CD4-positive, alpha-beta T cell treated with Interleukin-10 for 1 hour (primary cell): ENCODE measurements at regions not wholly inside any gene's neighbourhood (a gene's known extent, or its start where the extent isn't known, plus 50 kb on each side); places are given as distances from the start of the nearest gene placed in this dataset.

ENCODE experiments used
- DNase-seq: peaks from one replicate; pipeline ENCODE4 v3.0.0-alpha.2; 2020

DNA sequence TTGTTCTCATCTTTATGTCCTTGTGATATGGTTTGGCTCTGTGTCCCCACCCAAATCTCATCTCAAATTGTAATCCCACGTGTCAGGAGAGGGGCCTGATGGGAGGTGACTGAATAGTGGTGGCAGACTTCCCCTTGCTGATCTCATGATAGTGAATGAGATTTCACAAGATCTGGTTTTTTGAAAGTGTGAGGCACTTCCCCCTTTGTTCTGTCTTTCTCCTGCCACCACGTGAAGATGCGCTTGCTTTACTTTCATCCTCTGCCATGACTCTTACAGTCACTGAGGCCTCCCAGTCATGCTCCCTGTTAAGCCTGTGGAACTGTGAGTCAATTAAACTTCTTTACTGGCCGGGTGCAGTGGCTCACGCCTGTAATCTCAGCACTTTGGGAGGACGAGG, 161.0 kb downstream of the HERPUD2 start:
- DNase-seq: no peak

GRCh38 chr7:35530124-35531109, 164.5 kb downstream of the HERPUD2 start:
- DNase-seq: no peak

DNA sequence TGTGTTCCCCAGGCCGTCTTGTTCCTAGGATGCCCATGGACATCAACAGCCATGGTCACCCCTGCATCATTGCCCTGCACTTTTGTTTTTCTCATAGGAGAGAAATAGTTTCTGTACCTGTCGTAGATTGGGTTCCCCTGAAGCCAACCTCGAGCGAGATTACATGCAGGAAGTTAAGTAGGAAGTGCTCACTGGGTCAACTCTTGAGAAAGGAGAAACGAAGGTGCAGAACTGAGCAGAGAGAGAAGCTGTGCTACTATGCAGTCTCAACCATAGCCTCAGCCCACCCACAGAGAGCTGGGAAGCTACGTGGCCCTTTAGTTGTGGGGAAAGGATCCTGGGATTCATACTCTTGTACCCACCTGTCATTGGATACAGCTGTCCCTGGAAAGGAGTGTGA, 165.2 kb downstream of the HERPUD2 start:
- no peak for DNase-seq

DNA sequence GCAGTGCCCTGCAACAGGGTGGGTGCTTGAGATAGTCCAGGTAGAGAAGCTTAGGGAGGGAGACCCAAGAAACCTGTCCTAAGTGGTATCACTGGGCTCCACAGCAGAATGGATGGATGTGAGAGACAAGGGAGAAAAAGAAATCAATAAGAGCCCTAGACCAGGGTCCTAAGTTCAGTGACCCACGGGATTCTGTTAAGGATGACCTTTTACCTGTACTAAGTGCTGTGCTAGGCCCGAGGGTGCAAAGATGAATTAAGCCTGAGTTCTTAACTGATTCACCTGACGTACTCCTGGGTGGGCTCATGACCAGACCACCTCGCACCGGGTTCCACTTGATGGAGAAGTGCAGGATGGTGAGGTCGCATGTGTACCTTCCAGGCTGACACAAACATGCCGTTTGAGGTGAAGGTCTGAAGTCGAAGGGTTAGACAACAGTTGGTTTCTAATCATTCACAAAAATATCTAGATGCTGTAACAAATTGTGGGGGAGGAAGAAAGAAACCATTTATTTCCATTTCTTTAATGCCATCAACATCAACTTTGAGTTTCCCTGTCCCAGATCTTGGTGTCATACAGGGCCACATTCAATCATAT, 166.5 kb downstream of the HERPUD2 start:
- no peak for DNase-seq

DNA sequence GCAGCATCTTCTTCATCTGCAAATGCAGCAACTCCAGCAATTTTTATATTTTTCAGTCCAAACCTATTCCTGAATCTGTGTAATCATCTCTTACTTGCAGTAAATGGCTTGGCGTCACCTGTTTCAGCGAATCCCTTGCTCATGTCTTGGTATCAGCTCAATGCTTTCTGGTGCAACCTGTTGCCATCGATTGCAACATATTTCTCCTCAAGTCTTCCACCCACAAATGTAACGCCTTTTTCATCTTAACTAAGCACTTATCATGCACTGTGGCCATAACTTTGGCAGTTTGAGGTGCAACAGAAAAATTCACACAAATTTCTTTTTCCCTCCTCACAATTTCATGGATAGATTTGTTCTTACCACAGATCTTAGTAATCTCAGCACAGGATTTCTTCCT, 168.3 kb downstream of the HERPUD2 start:
- DNase-seq: no peak

DNA sequence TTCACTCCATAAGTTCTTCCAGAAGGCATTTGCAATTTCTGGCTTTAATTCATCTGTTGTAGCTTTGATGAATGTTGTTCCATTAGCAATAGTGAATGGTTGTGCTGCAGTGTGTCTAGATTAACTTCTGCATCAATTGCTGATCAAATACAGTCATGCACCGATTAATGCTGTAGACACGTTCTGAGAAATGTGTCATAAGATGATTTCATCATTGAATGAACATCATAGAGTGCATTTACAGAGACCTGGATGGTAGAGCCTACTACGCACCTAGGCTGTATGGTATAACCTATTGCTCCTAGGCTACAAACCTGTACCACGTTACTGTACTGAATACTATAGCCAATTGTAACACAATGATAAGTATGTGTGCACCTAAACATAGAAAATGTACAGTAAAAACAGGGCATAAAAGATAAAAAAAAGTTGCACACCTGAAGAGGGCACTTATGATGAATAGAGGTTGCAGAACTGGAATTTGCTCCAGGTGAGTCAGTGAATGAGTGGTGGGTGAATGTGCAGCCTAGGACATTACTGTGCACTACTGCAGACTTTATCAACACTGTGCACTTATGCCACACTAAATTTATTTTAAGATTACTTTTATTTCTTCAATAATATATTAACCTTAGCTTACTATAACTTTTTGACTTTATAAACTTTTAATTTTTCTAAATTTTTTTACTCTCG, 170.7 kb downstream of the HERPUD2 start:
- DNase-seq: no peak

GRCh38 chr7:35523292-35523691, 171.6 kb downstream of the HERPUD2 start:
- no peak for DNase-seq

GRCh38 chr7:35522697-35523096, 172.2 kb downstream of the HERPUD2 start:
- DNase-seq: no peak

- no peak for DNase-seq
These were observed 173.0 kb downstream of the HERPUD2 start for GRCh38 chr7:35521941-35522340.

- no peak for DNase-seq
These were observed 173.9 kb downstream of the HERPUD2 start for GRCh38 chr7:35520810-35521625.

- peak; percentile 60 for DNase-seq
These were observed 174.7 kb downstream of the HERPUD2 start for GRCh38 chr7:35519971-35520809.

- no peak for DNase-seq
These were observed 176.2 kb downstream of the HERPUD2 start for GRCh38 chr7:35518767-35519166.

DNA sequence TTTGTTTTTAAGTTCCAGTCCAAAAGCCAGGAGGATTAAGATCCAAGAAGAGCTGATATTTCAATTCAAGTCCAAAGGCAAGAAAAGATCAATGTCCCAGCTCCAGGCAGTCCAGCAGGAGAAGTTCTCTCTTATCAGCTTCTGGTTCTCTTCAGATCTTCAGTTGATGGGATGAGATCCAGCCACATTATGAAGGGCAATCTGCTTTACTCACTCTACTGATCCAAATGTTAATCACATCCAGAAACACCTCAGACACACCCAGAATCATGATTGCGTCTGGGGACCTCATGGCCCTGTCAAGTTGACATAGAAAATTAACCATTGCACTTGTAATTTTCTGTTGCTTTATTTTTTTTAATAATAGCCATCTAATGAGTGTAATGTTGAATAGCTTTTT, 178.4 kb downstream of the HERPUD2 start:
- DNase-seq: no peak

DNA sequence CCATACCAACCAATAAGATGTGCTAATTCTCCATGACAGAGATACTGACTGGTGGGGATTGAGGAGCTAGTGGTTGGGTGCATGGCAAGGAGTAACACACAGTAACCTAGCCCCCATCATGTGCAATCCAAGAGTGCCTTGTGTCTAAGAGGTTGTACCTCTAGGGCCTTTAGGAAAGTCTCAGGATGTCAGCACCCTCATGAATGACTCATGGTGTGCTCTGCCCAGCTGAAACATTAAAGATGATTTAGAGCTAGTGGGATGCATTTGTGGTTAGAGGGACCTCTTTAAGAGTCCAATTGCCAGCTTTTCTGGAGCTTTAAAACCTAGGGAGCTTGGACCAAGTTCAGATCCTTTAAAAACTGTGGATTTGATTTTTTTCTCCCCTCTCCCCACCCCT, 181.1 kb downstream of the HERPUD2 start:
- no peak for DNase-seq

GRCh38 chr7:35513195-35513594, 181.7 kb downstream of the HERPUD2 start:
- no peak for DNase-seq

DNA sequence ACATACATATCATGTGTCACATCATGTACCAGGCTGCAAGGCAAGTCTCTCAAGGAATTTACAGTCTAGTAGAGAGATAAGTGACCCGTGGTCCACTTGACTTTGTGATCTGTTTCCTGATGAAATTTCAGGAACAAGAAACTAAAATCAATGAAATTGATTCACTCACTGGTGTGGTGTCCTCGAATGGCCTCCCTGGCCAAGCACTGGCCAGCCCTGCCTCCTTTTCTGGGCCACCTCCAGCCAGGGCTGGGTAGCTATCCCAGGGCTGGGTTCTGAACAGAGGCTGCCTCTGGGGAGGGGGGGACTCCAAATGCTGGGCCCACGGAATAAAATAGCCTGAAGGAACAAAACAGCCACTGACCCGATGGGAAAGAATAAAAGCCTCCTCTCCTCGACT, 182.2 kb downstream of the HERPUD2 start:
- no peak for DNase-seq

DNA sequence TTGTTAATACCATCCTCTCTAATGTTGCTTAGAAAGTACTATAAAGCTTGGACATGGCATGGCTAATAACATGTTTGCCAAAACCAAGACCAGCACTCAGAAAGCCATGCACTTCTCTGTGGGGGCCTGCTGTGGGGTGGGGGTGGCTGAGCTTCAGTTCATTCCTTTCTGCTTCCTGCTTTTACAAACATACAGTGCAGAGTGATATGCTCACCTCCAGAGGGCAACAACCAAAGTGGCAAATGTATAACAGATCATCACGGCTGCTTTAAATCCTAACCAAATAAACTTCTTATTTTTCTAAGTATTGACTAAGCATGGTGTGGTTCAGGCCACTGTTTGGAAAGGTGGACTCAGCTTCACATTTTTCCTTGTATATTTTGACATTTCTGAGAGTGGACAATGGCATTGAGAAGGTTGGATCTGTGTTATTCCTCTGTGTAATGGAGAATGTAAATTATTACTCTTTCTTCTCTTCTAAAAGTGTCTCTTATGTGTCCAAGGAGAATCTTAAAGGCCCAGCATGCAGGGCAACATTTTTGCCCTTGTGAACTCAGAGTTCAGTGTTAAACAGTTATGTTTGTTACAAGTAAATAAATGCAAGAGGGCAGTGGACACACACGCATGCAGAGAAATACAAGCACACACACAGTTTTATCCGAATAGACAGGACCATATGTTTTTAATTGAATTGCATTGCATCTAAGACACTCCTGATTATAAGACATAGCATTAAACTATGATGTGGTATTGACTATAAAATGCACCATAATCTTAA, 186.1 kb downstream of the HERPUD2 start:
- no peak for DNase-seq

- no peak for DNase-seq
These were observed 189.9 kb downstream of the HERPUD2 start for GRCh38 chr7:35505066-35505465.

- DNase-seq: no peak
These were observed 190.6 kb downstream of the HERPUD2 start for GRCh38 chr7:35504365-35504764.

DNA sequence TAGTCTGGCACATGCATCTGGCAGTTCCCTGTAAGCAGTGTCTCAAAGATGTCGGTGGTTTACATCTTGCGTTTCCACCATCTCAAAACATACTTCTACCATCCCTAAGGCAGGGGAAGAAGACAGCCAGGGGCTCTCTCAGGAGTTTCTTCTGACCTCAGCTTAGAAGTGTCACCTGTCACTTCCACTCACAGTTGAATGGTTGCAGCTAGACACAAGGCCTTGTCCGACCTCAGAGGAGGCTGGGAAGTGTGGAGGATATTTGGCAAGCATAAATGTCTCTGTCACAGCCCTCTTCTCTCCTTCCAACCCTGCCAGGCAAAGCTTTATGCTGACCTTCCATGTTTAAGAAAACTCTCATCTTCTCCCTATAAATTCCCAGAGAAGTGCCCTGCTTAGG, 193.3 kb downstream of the HERPUD2 start:
- no peak for DNase-seq

DNA sequence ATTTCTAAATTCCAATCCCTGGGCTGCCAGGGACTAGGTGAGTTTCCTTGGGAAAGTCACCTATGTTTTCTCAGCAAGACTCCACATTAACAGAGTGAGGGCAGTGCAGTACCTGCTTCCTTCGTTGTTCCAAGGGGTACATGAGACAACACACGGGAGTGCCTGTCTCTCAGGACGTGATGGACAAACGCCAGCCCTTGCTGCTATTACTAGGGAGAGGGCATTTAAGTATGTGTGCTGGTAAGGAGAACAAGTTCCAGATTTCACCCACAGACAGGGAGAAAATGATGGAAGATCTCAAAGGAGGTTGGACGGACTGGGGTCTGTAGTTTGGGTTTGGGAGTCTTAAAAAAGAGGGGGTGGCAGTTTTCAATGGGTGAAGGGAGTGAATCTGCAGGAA, 195.7 kb downstream of the HERPUD2 start:
- DNase-seq: no peak
